ENCODE measurements at regions not wholly inside any gene's neighbourhood (a gene's known extent, or its start where the extent isn't known, plus 50 kb on each side); places are given as distances from the start of the nearest gene placed in this dataset.

DNA sequence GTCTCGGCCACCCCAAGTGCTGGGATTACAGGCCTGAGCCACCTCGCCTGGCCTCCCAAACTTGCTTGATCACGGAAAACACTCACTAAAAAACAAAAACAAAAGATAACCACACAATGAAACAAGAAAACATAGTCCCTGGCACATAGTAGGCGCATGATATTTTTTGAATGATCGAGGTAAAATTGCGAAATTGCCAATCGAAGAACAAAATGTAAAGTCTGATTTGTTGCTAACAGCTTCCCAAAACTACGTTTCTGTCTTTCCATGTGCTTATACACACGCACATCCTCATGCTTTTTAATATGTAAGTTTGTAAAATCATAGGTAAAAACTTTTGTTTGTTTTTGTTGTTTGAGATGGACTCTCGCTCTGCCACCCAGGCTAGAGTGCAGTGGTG is 168.5 kb upstream of the SALL4 start:
- no peak for TF ChIP-seq POLR2A (IDR thresholded peaks at IDR 0.05)
- TF ChIP-seq, protein P1, sequence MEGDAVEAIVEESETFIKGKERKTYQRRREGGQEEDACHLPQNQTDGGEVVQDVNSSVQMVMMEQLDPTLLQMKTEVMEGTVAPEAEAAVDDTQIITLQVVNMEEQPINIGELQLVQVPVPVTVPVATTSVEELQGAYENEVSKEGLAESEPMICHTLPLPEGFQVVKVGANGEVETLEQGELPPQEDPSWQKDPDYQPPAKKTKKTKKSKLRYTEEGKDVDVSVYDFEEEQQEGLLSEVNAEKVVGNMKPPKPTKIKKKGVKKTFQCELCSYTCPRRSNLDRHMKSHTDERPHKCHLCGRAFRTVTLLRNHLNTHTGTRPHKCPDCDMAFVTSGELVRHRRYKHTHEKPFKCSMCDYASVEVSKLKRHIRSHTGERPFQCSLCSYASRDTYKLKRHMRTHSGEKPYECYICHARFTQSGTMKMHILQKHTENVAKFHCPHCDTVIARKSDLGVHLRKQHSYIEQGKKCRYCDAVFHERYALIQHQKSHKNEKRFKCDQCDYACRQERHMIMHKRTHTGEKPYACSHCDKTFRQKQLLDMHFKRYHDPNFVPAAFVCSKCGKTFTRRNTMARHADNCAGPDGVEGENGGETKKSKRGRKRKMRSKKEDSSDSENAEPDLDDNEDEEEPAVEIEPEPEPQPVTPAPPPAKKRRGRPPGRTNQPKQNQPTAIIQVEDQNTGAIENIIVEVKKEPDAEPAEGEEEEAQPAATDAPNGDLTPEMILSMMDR (IDR thresholded peaks at IDR 0.05): no peak

Data from lower leg skin (tissue), 3 donors.